Gastrocnemius medialis (tissue), 4 donors: ENCODE measurements at regions not wholly inside any gene's neighbourhood (a gene's known extent, or its start where the extent isn't known, plus 50 kb on each side); places are given as distances from the start of the nearest gene placed in this dataset.

Experiments
- POLR2A ChIP-seq, 2 donors: fragments of 450-650 bp; IDR thresholded peaks; one replicate each; pipeline ENCODE4 v1.6.1; 2017; ENCODE audit warnings: antibody characterized with exemption in 2 of 2, mild to moderate bottlenecking in 2 of 2, moderate library complexity in 2 of 2
- TF ChIP-seq, protein P1 (sequence below), 5 experiments: fragments of 450-650 bp in 3 of 5; fragments of 200-600 bp in 2 of 5; sonication (generic) in 2 of 5; IDR thresholded peaks in 4 of 5; conservative IDR thresholded peaks in 1 of 5; 1 replicate in 4 of 5; 2 replicates in 1 of 5; pipeline ENCODE4 v1.5.1; 2016 to 2019; ENCODE audit warnings: antibody characterized with exemption in 5 of 5, mild to moderate bottlenecking in 3 of 5, moderate library complexity in 3 of 5

DNA sequence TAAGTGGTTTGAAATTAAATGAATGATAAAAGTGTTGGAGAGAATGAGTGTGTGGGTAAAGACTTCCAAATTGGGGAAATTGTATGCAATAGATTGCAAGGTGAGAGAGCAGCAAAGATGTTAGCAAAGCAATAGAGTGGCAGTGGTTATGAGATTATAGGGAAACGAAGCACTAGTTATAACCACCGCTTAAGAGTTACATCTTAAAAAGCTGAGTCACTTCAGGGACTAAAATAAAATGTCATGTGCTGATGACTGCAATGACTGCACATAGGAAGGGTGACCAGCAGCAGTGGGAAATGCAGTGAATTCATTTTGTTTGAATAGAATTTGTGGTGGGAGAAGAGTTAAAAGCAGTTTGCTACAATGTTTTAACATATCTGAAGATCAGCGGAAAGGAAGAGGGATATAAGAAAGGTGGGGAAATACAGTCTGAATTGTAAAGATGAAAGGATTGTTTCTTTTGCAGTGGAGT, 127.3 kb downstream of the RAP2B start:
- TF ChIP-seq, protein P1, sequence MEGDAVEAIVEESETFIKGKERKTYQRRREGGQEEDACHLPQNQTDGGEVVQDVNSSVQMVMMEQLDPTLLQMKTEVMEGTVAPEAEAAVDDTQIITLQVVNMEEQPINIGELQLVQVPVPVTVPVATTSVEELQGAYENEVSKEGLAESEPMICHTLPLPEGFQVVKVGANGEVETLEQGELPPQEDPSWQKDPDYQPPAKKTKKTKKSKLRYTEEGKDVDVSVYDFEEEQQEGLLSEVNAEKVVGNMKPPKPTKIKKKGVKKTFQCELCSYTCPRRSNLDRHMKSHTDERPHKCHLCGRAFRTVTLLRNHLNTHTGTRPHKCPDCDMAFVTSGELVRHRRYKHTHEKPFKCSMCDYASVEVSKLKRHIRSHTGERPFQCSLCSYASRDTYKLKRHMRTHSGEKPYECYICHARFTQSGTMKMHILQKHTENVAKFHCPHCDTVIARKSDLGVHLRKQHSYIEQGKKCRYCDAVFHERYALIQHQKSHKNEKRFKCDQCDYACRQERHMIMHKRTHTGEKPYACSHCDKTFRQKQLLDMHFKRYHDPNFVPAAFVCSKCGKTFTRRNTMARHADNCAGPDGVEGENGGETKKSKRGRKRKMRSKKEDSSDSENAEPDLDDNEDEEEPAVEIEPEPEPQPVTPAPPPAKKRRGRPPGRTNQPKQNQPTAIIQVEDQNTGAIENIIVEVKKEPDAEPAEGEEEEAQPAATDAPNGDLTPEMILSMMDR (IDR thresholded peaks at IDR 0.05 in 4 of 5, conservative IDR thresholded peaks at IDR 0.05 in 1 of 5) = no peak
- TF ChIP-seq POLR2A (IDR thresholded peaks at IDR 0.05) = no peak
